Liver (tissue), 8 donors: ENCODE measurements at regions not wholly inside any gene's neighbourhood (a gene's known extent, or its start where the extent isn't known, plus 50 kb on each side); places are given as distances from the start of the nearest gene placed in this dataset.

Experiments
- DNase-seq: peaks from one replicate; pipeline ENCODE4 v3.0.0-alpha.2; 2017; ENCODE audit warnings: low spot score
- H3K27ac ChIP-seq, 2 donors: one replicate each; pipeline ENCODE4 v1.7.0; 2013; ENCODE audit warnings: inconsistent platforms in 2 of 2, low read length in 2 of 2, control low read depth in 1 of 2, low read depth in 1 of 2, mild to moderate bottlenecking in 1 of 2
- H3K27me3 ChIP-seq, 4 donors: one replicate each; pipeline versions ENCODE4 v1.6.1 to v1.7.0; 2013; ENCODE audit warnings: low read length in 3 of 4, inconsistent platforms in 1 of 4, mild to moderate bottlenecking in 1 of 4, moderate library complexity in 1 of 4; ENCODE audit not compliant: control insufficient read depth in 4 of 4, insufficient read depth in 4 of 4
- H3K36me3 ChIP-seq, 4 donors: one replicate each; pipeline versions ENCODE4 v1.6.1 to v1.7.0; 2013; ENCODE audit warnings: low read length in 3 of 4, mild to moderate bottlenecking in 3 of 4, low read depth in 1 of 4, moderate library complexity in 1 of 4; ENCODE audit not compliant: control insufficient read depth in 4 of 4, insufficient read depth in 3 of 4
- H3K4me1 ChIP-seq, 4 donors: one replicate each; pipeline versions ENCODE4 v1.6.1 to v1.7.0; 2013; ENCODE audit warnings: low read length in 3 of 4, mild to moderate bottlenecking in 3 of 4, moderate library complexity in 1 of 4; ENCODE audit not compliant: control insufficient read depth in 4 of 4, insufficient read depth in 4 of 4
- H3K4me3 ChIP-seq, 3 donors: one replicate each; pipeline versions ENCODE4 v1.6.1 to v1.7.0; 2013; ENCODE audit warnings: low read length in 3 of 3, control low read depth in 1 of 3, low read depth in 1 of 3, mild to moderate bottlenecking in 1 of 3
- H3K9ac ChIP-seq, 2 donors: one replicate each; pipeline ENCODE4 v1.7.0; 2013; ENCODE audit warnings: low read length in 2 of 2, mild to moderate bottlenecking in 2 of 2, moderate library complexity in 2 of 2, control low read depth in 1 of 2, low read depth in 1 of 2
- H3K9me3 ChIP-seq, 4 donors: one replicate each; pipeline versions ENCODE4 v1.6.1 to v1.7.0; 2013; ENCODE audit warnings: low read length in 3 of 4; ENCODE audit not compliant: control insufficient read depth in 4 of 4
- EGR1 ChIP-seq, 2 donors: IDR thresholded peaks; 2 replicates each; pipeline ENCODE4 v1.6.1; 2016 to 2018; ENCODE audit warnings: antibody characterized with exemption in 2 of 2, low read depth in 2 of 2
- FOXA1 ChIP-seq: IDR thresholded peaks from 2 replicates; pipeline ENCODE4 v1.6.1; 2016; ENCODE audit warnings: antibody characterized with exemption
- FOXA2 ChIP-seq: IDR thresholded peaks from 2 replicates; pipeline ENCODE4 v1.6.1; 2016; ENCODE audit warnings: antibody characterized with exemption
- GABPA ChIP-seq, 2 donors: IDR thresholded peaks in 1 of 2; conservative IDR thresholded peaks in 1 of 2; 2 replicates each; pipeline ENCODE4 v1.6.1; 2016; ENCODE audit warnings: antibody characterized with exemption in 2 of 2, mild to moderate bottlenecking in 1 of 2, moderate library complexity in 1 of 2
- HNF4A ChIP-seq, 2 donors: conservative IDR thresholded peaks; 2 replicates each; pipeline ENCODE4 v1.6.1; 2016; ENCODE audit warnings: antibody characterized with exemption in 2 of 2, mild to moderate bottlenecking in 2 of 2
- HNF4G ChIP-seq: IDR thresholded peaks from 2 replicates; pipeline ENCODE4 v1.6.1; 2016; ENCODE audit warnings: antibody characterized with exemption
- JUND ChIP-seq, 2 donors: IDR thresholded peaks; 2 replicates each; pipeline ENCODE4 v1.6.1; 2016; ENCODE audit warnings: antibody characterized with exemption in 2 of 2
- NR2F2 ChIP-seq: IDR thresholded peaks from 2 replicates; pipeline ENCODE4 v1.6.1; 2016; ENCODE audit warnings: antibody characterized with exemption
- RAD21 ChIP-seq, 2 donors: IDR thresholded peaks; 2 replicates each; pipeline ENCODE4 v1.6.1; 2016; ENCODE audit warnings: antibody characterized with exemption in 2 of 2, mild to moderate bottlenecking in 2 of 2
- SP1 ChIP-seq: IDR thresholded peaks from 2 replicates; pipeline ENCODE4 v1.6.1; 2018; ENCODE audit warnings: antibody characterized with exemption, mild to moderate bottlenecking
- TAF1 ChIP-seq: conservative IDR thresholded peaks from 2 replicates; pipeline ENCODE4 v1.6.1; 2016; ENCODE audit warnings: antibody characterized with exemption, mild to moderate bottlenecking
- YY1 ChIP-seq: IDR thresholded peaks from 2 replicates; pipeline ENCODE4 v1.6.1; 2016; ENCODE audit warnings: antibody characterized with exemption, mild to moderate bottlenecking
- WGBS: extraction: QIAGEN DNeasy Blood & Tissue Kit; methylation state at CpG from one replicate; pipeline ENCODE4 v1.1.7; 2013; 5-methylcytosine and 5-hydroxymethylcytosine counted together
- TF ChIP-seq, protein P1 (sequence below): IDR thresholded peaks from 2 replicates; pipeline ENCODE4 v1.6.1; 2016; ENCODE audit warnings: antibody characterized with exemption
- TF ChIP-seq, protein P2 (sequence below): fragments of 150-350 bp; IDR thresholded peaks from 2 replicates; pipeline ENCODE4 v1.5.1; 2017; ENCODE audit warnings: improper control_type of control experiment, low read depth, low read length; ENCODE audit not compliant: missing input control
- TF ChIP-seq, protein P3 (sequence below): IDR thresholded peaks from 2 replicates; pipeline ENCODE4 v1.6.1; 2016; ENCODE audit warnings: antibody characterized with exemption
- TF ChIP-seq, protein P4 (sequence below): IDR thresholded peaks from 2 replicates; pipeline ENCODE4 v1.6.1; 2016; ENCODE audit warnings: antibody characterized with exemption
- donor health status: healthy.
- donor health status: healthy.
- donor health status: healthy.
- donor health status: healthy.
- donor health status: healthy.

DNA sequence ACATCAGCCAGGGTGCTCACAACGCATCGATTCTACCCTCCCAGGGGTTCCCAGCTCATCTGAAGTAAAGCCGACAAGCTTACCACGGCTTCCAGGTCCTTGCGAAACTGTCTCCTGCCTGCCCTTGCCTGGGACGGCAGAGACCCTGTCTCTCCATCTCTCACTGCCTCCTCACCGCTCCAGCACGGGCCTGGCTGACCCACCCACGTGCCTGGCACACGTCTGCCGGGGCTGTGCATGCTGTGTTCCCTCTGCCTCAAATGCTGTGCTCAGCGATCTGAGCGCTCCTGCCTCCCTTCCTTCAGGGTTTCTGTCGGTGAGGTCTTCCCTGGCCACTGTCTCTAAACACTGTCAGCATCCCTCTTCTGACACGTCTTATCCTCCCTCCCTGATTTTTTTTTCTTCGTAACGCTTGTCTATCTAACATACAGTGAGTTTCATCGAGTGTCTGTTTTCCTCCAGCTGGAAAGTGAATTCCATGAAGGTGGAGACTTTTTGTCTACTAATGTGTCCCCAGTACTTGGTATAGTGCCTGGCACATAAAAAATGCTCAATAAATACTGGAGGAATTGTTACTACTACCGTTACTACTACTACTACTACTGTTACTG lies 208.4 kb downstream of the IRF8 start:
- H3K9ac ChIP-seq: no peak overlapping the region
- H3K36me3 ChIP-seq: no peaks in the 10 kb centered on the region
- peaks cover 0 to 2% (median 0%) of the 10 kb centered on the region in 4 donors for H3K27me3 ChIP-seq
- H3K4me3 ChIP-seq: no peak overlapping the region
- H3K4me1 ChIP-seq: no peaks in the 10 kb centered on the region
- H3K9me3 ChIP-seq: peaks cover 0 to 9% (median 3%) of the 10 kb centered on the region in 4 donors
- no peak for TF ChIP-seq FOXA2
- TF ChIP-seq NR2F2: no peak
- TF ChIP-seq EGR1 (IDR thresholded peaks at IDR 0.05; ENCODE audit: low read depth in 2 of 2): no peak
- TF ChIP-seq GABPA (IDR thresholded peaks at IDR 0.05 in 1 of 2, conservative IDR thresholded peaks at IDR 0.05 in 1 of 2): no peak
- TF ChIP-seq, protein P1, sequence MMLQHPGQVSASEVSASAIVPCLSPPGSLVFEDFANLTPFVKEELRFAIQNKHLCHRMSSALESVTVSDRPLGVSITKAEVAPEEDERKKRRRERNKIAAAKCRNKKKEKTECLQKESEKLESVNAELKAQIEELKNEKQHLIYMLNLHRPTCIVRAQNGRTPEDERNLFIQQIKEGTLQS: no peak
- no peak for TF ChIP-seq TAF1
- no peak for TF ChIP-seq SP1
- TF ChIP-seq, protein P2, sequence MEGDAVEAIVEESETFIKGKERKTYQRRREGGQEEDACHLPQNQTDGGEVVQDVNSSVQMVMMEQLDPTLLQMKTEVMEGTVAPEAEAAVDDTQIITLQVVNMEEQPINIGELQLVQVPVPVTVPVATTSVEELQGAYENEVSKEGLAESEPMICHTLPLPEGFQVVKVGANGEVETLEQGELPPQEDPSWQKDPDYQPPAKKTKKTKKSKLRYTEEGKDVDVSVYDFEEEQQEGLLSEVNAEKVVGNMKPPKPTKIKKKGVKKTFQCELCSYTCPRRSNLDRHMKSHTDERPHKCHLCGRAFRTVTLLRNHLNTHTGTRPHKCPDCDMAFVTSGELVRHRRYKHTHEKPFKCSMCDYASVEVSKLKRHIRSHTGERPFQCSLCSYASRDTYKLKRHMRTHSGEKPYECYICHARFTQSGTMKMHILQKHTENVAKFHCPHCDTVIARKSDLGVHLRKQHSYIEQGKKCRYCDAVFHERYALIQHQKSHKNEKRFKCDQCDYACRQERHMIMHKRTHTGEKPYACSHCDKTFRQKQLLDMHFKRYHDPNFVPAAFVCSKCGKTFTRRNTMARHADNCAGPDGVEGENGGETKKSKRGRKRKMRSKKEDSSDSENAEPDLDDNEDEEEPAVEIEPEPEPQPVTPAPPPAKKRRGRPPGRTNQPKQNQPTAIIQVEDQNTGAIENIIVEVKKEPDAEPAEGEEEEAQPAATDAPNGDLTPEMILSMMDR: no peak
- no peak for TF ChIP-seq HNF4G
- no peak for TF ChIP-seq FOXA1
- no peak for TF ChIP-seq HNF4A (conservative IDR thresholded peaks at IDR 0.05)
- no peak for TF ChIP-seq RAD21 (IDR thresholded peaks at IDR 0.05)
- no peak for TF ChIP-seq YY1
- TF ChIP-seq, protein P3, sequence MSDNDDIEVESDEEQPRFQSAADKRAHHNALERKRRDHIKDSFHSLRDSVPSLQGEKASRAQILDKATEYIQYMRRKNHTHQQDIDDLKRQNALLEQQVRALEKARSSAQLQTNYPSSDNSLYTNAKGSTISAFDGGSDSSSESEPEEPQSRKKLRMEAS: no peak
- TF ChIP-seq, protein P4, sequence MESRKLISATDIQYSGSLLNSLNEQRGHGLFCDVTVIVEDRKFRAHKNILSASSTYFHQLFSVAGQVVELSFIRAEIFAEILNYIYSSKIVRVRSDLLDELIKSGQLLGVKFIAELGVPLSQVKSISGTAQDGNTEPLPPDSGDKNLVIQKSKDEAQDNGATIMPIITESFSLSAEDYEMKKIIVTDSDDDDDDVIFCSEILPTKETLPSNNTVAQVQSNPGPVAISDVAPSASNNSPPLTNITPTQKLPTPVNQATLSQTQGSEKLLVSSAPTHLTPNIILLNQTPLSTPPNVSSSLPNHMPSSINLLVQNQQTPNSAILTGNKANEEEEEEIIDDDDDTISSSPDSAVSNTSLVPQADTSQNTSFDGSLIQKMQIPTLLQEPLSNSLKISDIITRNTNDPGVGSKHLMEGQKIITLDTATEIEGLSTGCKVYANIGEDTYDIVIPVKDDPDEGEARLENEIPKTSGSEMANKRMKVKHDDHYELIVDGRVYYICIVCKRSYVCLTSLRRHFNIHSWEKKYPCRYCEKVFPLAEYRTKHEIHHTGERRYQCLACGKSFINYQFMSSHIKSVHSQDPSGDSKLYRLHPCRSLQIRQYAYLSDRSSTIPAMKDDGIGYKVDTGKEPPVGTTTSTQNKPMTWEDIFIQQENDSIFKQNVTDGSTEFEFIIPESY: no peak
- WGBS: 69% methylated on average over 19 of the region's 19 CpGs
- no peak overlapping the region for H3K27ac ChIP-seq
- no peak for DNase-seq

DNA sequence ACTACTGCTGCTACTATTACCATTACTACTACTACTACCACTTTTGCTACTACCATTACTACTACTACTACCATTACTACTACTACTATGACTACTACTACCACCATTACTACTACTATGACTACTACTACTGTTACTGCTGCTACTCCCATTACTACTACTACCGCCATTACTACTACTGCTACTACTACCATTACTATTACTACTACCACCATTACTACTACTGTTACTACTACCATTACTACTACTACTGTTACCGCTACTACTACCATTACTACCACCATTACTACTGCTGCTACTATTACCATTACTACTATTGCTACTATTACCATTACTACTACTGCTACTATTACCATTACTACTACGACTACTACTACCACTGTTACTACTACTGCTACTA lies 209.1 kb downstream of the IRF8 start:
- Histone ChIP-seq H3K4me3 (no peak overlapping the region), H3K4me1 (no peaks in the 10 kb centered on the region), H3K27me3 (peaks cover 0 to 2% (median 0%) of the 10 kb centered on the region in 4 donors), H3K27ac (no peak overlapping the region), H3K9ac (no peak overlapping the region), H3K36me3 (no peaks in the 10 kb centered on the region), H3K9me3 (peaks cover 0 to 9% (median 3%) of the 10 kb centered on the region in 4 donors)
- no peak for DNase-seq
- TF ChIP-seq, protein P2: no peak
- TF ChIP-seq, protein P3: no peak
- TF ChIP-seq, protein P4: no peak
- TF ChIP-seq GABPA (IDR thresholded peaks at IDR 0.05 in 1 of 2, conservative IDR thresholded peaks at IDR 0.05 in 1 of 2): no peak
- no peak for TF ChIP-seq TAF1
- TF ChIP-seq FOXA1: no peak
- TF ChIP-seq, protein P1: no peak
- no peak for TF ChIP-seq JUND (IDR thresholded peaks at IDR 0.05)
- 96% methylated on average over 3 of the region's 3 CpGs for WGBS
